Lung microvascular endothelial cell (primary cell): ENCODE measurements at regions not wholly inside any gene's neighbourhood (a gene's known extent, or its start where the extent isn't known, plus 50 kb on each side); places are given as distances from the start of the nearest gene placed in this dataset.

Experiments used
- DNase-seq, 2 donors: peaks; one replicate each; pipeline versions ENCODE4 v3.0.0 to v3.0.0-alpha.2; 2010; ENCODE audit warnings: low read depth in 2 of 2

GRCh38 chr11:93074352-93074751 lies 104.9 kb downstream of the MTNR1B start:
- no peak for DNase-seq

GRCh38 chr11:93075782-93076181 lies 106.3 kb downstream of the MTNR1B start:
- peak in 1 of 2 donors; percentile 4 for DNase-seq

GRCh38 chr11:93080146-93080759 lies 110.8 kb downstream of the MTNR1B start:
- DNase-seq: no peak

GRCh38 chr11:93081694-93082093 lies 112.2 kb downstream of the MTNR1B start:
- no peak for DNase-seq

- no peak for DNase-seq
Measured at GRCh38 chr11:93082900-93083299, 113.4 kb downstream of the MTNR1B start.

- DNase-seq: peak in 1 of 2 donors; percentile 79
Measured at GRCh38 chr11:93084727-93085505, 112.9 kb downstream of the SLC36A4 start.

GRCh38 chr11:93089474-93090102 lies 108.2 kb downstream of the SLC36A4 start:
- DNase-seq: peak; percentile 12 to 54
